K562 (cell line): ENCODE measurements at regions not wholly inside any gene's neighbourhood (a gene's known extent, or its start where the extent isn't known, plus 50 kb on each side); places are given as distances from the start of the nearest gene placed in this dataset.

Source experiments
- NFE2 ChIP-seq: IDR thresholded peaks from 2 replicates; pipeline ENCODE4 v1.6.1; 2014; ENCODE audit warnings: antibody characterized with exemption, low read depth
- NR4A1 ChIP-seq, 2 experiments: fragments of 250-450 bp in 1 of 2; fragments of 450-650 bp in 1 of 2; sonication (Bioruptor Pico) in 1 of 2; IDR thresholded peaks; 2 replicates each; pipeline versions ENCODE4 v1.4.0 to v1.6.1; 2016 to 2020; ENCODE audit warnings: mild to moderate bottlenecking in 2 of 2, missing compliant biosample characterization in 1 of 2, missing genetic modification characterization in 1 of 2, moderate library complexity in 1 of 2
- ZBTB40 ChIP-seq, 2 experiments: fragments of 450-650 bp in 1 of 2; sonication (generic) in 1 of 2; formaldehyde crosslinking in 1 of 2; IDR thresholded peaks; 2 replicates each; pipeline versions ENCODE4 v1.7.1 to v1.9.0; 2016 to 2022; ENCODE audit warnings: inconsistent platforms in 1 of 2, mild to moderate bottlenecking in 1 of 2, missing genetic modification reagents in 1 of 2
- ZC3H4 ChIP-seq: sonication (generic); formaldehyde crosslinking; IDR thresholded peaks from 2 replicates; pipeline ENCODE4 v1.9.0; 2021; ENCODE audit warnings: missing genetic modification reagents, borderline replicate concordance
- ZNF436 ChIP-seq: fragments of 250-450, 450-650 bp; sonication (Bioruptor Pico); formaldehyde crosslinking; IDR thresholded peaks from 2 replicates; pipeline ENCODE4 v1.7.0; 2020; ENCODE audit warnings: mild to moderate bottlenecking
- ZSCAN29 ChIP-seq: fragments of 450-650 bp; IDR thresholded peaks from 2 replicates; pipeline ENCODE4 v1.6.1; 2017

- no peak for TF ChIP-seq ZBTB40 (IDR thresholded peaks at IDR 0.05)
- no peak for TF ChIP-seq ZBTB40 (CRISPR knock-in tag; IDR thresholded peaks at IDR 0.05)
- no peak for TF ChIP-seq ZNF436 (CRISPR knock-in tag)
- TF ChIP-seq NFE2, result no peak
- TF ChIP-seq NR4A1 (CRISPR knock-in tag; IDR thresholded peaks at IDR 0.05), result no peak
- no peak for TF ChIP-seq NR4A1 (tag; IDR thresholded peaks at IDR 0.05)
- TF ChIP-seq ZC3H4, result no peak
- no peak for TF ChIP-seq ZSCAN29
Measured at GRCh38 chr2:117087535-117088291, 726.8 kb upstream of the DDX18 start (continued).
